HG03460 (cell line): ENCODE measurements at regions not wholly inside any gene's neighbourhood (a gene's known extent, or its start where the extent isn't known, plus 50 kb on each side); places are given as distances from the start of the nearest gene placed in this dataset.

Experiments used
- ATAC-seq: cut with Tn5 transposase; IDR thresholded peaks from one replicate; pipeline ENCODE4 v1.9.1; 2021; ENCODE audit not compliant: unreplicated experiment

DNA sequence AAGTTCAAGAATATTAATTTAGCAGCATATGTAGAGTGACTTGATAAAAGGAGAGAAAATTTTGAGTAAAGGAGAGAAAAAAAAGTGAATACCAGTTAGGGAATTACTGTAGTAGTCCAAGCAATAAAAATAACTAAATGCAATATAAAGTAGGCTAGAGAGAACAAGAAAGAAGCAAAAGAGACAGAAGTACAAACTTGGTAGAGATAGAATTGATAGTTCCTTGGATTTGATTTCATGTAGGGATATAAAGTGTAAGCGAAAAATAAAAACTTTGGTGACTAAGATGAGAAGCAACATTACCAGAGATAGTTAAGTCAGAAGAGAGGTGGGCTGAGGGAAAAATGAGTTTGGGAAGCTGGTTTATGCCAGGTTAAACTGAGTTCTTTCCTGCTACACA lies 252.4 kb downstream of the SEC23A start:
- no peak for ATAC-seq

DNA sequence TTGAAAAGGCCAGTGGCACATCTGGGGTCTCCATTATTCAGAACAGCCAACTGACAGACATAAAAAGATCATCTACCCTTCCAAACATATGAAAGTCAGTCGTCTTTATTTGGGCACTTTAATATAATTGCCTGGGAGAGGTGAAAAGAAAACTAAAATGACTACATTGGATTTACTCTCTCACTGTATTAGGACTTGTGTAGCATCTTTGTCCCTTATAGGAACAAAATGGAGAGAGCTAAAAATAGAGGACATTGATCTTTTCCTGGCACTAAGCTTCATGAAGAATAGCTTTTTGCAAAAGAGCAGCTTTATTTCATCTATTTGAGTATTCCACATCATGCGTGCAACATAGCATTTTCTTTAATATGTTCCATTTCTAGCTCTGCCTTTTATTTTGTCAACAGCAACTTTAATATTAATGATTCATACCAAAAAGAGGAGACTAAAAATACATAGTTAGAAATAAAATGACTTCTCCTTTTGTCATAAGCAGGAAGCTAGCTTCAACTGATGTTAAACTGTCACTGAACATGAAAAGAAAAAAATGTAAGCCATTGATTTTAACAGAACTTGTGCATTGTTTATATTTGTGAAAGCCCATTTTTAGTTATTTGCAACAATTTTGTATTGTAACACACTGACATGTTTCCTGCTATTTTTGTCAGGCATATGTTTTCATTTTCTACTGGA lies 254.6 kb downstream of the SEC23A start:
- ATAC-seq, result no peak

DNA sequence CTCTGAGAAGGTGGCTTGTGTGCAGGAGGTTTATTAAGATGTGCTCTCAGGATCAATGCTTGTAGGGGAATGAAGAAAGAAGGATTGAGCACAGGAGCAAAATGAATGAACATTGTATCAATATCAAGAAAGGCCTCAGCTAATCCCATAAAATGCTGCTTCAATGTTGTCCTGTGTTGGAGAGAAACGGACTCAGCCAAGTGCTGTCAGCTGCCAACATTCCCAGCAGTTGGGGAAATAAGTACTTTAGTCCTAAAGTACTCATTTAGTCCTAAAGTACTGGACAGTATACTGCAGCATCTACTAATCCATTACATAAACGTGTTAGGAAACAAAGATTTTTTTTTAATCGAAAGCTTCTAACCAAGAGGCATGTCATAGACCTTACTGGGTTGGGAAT lies 255.9 kb downstream of the SEC23A start:
- no peak for ATAC-seq

DNA sequence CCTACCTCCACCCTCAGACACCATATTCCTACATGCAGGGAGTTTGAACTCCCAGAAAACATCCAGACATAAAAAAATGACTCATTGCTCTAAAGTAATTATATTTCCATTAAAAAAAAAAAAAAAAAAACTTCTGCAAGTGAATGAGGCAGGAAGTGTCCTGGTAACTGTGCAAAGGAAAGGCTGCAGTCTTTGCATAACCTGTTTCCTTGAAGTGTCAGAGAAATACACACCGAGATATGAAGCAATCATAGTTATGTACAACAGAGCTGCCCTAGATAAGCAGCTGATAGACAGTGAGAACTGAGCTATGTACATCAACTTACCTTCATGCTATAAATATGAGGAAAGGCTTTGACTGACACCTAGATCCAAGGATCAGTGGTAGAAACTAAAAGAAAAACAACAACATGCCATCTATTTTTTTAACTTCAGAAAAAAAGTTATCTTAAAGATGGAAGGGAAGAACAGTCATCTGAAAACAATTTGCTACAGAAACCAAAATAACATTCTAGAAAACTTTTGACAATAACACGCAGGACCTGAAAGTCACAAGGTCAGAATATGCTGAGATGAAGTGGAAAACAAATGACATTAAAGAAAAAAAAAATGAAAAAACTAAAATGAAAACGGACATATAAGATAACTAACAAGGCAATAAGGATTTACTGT lies 263.2 kb downstream of the SEC23A start:
- no peak for ATAC-seq

DNA sequence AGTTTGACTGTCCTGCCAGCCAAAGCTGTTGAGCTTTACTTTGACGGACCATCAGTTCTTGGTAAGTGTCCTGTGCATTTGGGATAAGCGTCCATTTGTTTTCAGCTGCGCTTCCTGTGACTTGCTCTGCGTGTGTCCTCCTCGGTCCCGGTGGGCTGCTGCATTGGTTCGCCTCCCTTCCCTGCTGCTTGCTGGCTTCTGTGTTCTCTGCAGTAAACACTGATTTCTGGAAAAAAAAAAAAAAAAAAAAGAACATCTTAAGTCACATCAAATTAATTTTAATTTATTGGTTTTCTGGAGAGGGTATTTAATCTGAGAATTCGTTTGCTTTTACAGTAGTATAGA lies 264.1 kb downstream of the SEC23A start:
- ATAC-seq, result no peak

DNA sequence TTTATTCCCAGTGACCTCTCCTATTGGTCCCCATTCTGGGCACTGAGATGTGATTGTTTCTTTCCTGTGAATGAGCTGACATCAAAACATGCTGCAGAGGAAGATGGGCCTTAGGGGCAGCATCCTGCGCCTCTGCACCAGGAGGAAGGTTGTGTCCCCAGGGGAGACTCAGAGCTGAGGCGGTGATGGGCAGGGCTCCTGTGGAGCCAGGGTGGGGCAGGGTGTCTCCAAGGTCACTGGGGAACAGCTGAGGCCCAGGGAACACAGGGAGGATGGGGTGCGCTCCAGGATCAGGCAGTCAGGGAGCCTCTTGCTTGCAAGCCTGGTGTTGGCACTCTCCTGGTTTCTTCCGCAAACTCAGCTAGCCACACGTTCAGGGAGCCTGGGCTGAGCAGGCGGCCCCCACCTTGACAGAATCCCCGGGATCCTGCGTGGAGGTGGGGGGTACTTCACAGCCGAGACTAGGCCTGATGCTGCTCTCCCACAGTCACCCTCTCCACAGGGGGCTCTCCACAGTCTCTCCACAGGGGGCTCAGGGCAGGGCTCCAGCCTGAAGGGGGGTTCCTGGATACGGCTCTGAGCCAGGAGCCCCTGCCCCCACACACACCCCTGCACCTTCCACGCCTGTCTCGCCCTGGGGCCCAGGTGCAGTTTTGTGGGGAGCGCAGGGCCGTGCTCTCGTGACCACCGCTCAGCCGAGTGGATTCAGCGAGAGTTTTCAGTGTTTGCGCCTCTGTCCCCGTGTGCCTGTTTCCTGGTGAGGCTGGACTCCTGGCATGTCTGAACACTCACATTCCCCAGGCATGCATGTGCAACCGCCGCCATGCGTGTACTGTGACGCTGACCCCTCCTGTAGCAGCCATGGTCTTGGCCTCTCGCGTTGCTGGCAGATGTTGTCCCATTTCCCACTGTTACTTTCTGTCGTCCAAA lies 264.7 kb downstream of the SEC23A start:
- ATAC-seq, result no peak

DNA sequence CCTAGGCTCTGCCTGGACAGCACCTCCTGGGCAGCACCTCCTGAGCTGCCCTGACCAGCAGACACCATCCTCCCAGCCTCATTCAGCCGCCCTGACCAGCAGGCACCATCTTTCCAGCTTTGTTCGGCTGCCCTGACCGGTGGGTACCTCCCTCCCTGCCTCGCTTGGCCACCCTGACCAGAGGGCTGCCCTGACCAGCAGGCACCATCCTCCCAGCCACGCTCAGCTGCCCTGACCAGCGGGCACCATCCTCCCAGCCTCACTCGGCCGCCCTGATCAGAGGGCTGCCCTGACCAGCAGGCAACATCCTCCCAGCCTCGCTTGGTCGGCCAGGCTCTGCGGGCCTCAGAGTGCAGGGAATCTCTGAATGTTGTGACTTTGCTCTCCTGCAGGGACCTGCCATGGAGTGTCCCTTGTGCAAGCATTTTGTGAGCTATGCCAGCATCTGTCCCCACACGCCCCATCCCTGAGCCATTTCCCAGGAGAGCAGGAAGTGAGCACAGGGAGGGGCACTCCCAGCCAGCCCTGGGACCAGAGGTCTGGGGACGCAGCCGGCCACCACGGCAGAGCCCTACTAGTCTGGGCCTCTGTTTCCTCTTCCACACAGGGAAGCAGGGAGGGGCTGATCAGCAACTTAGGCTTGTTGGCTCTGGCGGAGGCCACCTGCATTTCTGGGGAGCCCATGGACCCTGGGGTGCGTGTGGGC lies 265.5 kb downstream of the SEC23A start:
- ATAC-seq, result no peak

DNA sequence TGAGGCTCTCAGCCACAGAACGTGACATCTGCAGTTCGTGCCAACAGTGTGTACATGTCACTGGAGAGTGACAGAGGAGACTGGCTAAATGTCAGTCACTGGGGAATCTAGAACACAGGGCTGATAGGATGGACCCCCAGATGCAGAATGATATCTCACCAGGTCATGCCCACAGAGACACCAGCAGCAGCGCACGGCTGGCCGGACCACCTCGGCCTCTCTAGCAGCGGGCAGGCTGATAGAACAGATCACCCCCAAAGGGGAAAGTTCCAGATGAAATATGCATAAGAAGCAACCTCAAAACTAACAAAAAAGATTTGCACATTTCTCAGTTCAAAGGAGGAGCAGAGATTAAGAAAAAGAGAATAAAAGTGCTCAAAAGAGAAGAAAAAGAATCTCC lies 266.5 kb downstream of the SEC23A start:
- ATAC-seq, result no peak

DNA sequence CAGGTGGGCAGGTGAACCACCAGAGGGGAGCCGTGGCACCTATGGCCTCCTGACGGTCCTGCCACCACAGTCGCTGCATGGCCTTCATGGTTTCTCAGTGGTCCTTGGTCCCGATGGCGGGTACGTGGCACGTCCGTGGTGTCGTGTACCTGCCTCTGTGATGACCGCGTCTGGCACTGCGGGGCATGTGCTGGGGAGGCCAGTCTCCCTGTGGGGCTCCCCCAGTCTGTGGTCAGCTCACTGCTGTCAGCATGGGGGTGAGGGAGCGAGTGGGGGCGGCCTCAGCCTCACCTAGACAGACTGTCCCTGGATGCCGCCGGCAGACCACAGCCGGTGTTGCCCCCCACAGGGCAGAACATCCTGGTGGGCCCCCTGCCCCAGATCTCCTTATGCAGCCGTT lies 267.2 kb downstream of the SEC23A start:
- ATAC-seq, result no peak

DNA sequence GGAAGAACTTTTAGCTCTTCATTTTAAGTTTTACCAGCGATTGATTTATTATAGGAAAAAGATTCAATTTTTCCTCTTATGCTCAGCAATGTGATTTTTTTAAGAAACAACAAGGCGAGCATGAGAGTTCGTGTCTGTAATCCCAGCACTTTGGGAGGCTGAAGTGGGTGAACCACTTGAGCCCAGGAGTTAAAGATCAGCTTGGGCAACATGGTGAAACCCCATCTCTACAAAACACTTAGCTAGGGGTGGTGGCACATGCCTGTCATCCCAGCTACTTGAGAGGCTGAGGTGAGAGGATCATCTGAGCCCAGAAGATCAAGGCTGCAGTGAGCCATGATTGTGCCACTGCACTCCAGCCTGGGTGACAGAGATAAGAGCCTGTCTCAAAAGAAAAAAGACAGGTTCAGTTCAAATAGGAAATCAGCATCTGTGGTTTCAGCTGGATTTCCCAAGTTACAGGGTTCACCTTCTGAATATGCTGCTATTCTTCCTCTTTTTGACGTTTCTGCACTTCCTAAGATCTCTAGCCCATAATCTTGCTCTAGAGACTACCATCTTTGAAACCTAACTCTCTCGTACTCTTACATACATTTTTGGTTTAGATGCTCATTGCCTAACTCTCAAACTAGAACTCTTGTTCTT lies 274.7 kb downstream of the SEC23A start:
- no peak for ATAC-seq

DNA sequence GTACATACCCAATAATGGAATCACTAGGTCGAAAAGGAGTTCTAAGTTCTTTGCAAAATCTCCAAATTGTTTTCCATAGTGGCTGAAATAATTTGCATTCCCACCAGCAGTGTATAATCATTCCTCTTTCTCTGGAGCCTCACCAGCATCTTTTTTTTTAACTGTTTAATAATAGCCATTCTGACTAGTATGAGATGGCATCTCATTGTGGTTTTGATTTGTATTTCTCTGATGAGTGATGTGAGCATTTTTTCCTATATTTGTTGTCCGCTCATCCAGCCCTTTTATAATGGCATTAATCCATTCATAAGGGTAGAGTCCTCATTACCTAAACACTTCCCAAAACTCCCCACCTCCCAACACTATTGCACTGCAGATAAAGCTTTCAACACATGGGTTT lies 278.3 kb downstream of the SEC23A start:
- ATAC-seq, result no peak

DNA sequence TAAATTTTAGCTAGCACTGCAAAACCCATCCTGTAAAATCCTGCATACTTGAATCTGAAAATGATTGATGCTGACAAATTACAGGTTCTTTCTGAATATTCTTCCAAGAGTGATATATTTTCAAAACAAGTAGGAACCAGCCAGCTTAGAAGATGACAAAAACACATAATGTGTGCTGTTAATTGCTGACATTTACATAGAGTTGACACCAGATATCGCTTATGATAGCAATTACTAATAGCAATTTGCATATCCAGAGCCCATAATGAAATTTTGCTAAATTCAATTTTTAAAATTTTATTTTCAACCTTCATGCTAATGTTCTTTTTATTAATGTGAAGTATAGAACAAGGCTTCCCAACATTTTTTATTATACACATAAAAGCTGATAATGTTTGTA lies 284.5 kb downstream of the SEC23A start:
- no peak for ATAC-seq

DNA sequence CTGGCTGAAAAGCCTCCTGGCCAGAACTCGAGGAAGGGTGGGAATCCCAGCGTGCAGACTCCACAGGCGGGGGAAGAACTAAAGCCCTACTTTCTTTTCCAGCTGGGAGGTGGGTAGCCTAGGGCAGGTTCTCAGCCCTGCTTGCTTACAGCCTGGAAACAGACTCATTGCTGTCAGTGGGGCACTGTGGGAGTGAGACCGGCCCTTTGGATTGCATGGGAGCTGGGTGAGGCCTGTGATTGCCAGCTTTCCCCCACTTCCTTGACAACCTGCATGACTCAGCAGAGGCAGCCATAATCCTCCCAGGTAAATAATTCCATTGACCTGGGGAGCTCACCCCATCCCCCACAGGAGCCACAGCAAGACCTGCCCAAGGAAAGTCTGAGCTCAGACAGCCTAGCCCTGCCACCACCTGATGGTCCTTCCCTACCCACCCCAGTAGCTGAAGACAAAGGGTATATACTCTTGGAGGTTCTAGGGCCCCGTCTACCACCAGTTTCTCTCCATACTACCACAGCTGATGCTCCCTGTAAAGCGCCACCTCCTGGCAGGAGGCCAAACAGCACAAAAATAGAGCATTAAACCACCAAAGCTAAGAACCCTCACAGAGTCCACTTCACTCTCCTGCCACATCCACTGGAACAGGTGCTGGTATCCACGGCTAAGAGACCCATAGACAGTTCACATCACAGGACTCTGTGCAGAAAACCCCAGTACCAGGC lies 294.1 kb downstream of the SEC23A start:
- no peak for ATAC-seq

DNA sequence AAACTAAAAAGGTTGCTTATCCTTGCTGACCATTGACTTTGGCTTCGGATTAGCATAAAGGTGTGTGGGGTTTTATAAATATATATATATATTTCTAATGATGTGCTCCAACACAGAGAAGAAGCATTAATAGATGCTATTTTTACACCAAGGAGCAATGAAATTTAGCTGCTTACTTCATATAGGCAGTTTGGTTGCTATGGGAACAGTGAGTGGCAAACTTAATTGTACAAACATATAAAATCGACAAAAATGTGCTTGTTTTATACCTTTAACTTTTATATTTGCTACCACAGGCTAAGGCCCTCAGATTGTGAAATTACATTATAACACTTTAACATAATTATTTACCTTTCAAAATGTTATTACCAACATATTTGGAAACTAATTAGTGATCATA lies 303.4 kb downstream of the SEC23A start:
- ATAC-seq, result no peak

DNA sequence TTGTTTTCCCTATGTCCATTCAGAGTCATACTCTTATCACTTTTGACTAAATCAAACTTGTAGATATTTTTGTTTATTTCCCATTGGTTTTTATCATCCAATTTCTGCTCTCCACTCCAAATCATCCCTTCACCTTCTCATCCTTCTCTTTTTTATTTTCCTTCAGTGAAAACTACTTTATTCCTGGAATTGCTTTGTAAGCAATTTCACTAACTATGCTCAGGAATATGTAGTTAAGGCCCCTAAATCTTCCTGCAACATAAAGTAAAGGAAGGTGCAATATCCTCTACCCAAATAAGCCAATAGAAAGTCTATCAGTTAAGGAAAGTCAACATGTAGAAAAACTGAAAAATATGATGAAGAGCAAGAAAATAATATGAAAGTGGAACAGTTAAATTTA lies 308.4 kb downstream of the SEC23A start:
- ATAC-seq, result no peak

DNA sequence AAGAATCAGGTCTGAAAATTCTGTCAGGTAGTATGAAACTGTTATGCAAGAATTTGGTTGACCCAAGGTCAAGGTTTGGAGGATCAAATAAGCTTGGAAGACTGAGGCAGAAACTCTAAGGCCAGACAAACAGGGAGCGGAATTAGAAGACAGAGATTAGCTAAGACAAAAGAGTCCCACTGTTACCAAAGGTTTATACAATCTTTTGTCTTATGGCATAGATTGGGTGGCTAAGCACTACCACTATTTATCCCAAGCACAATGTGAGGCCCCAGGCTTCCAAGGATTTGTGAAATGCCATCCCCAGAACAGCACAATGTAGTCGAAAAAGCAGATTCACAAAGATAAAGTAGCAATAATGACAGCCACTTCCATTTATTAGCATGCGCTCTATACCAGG lies 311.2 kb downstream of the SEC23A start:
- no peak for ATAC-seq

DNA sequence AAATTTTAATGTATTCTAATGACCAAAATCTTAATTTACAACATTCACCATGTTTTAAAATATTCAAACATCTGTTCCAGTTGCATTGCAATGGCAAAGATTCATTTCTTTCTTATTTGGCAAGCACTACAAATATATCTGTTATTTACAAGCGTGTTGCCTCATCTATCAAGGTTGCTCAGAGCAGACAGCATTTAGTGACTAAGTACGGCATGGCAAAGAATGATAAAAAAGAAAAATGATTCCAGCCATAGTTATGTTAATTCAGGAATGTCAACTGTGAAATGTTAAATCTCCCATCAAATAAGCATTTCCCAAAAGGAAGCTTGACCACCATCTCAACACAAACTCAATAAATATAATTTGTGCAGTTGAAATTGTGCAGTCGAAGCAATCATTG lies 312.1 kb downstream of the SEC23A start:
- ATAC-seq, result no peak

DNA sequence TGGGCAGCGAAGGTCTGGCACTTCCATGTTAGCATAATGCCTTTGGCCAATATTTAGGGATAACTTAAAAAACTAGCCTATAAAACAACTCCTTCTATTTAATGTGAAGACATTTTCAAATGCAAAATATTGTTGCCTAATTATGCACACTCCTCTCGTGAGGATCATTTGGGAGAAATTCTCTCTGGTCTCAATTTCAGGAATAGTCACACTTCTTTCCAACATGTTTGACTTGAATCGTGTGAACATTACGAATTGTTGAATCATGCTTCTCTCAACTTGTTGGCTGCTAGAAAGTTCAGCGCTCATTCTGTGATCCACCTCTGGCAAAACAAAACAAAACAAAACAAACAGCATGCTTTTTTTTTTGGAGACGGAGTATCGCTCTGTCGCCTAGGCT lies 313.2 kb downstream of the SEC23A start:
- ATAC-seq, result no peak

DNA sequence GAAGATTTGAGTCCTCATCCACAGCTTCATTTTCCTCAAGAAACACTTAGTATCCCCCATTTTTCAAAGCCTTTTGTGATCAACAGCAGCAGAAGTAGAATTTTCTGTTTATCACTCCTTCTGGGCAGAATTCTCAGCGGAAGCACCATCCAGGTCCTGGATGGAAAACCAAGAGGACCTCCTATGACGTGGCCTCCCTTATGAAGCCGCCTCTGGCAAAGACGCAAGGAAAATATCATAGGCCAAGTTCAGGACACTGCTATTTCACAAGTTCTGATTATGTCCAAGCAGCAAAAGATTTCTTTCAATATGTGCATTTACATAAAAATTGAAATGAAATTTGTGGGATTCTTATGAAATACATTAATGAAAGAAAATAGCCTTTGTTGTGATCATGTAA lies 315.0 kb downstream of the SEC23A start:
- no peak for ATAC-seq

DNA sequence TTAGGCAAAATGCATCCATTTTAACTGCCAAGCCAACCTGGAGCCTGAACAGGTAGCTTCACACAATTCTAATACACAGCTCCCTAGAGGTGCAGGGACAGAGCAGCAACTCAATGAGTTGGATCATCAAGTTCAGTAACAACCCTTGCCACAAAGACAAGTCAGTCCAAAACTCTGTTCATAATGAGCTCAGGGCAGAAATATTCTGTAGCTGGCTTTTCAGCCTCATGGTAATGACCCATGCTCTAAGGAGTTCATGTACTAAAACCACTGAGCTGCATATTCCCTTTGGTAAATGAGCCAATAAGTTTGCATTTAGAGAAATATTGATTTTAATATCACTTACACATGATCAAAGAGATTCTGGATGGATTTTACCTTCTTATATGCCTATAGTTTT lies 316.1 kb downstream of the SEC23A start:
- ATAC-seq, result no peak
